ENCODE measurements at regions not wholly inside any gene's neighbourhood (a gene's known extent, or its start where the extent isn't known, plus 50 kb on each side); places are given as distances from the start of the nearest gene placed in this dataset.

- Histone ChIP-seq H3K36me3 (ENCODE audit: insufficient read depth, low read length) (no peaks in the 10 kb centered on the region), H3K27me3 (ENCODE audit: insufficient read depth, low read length) (no peaks in the 10 kb centered on the region), H4K20me1 (ENCODE audit: insufficient read depth, low read length) (no peaks in the 10 kb centered on the region), H3K9me3 (ENCODE audit: low read length) (no peaks in the 10 kb centered on the region), H3K9ac (ENCODE audit: low read length) (no peak overlapping the region), H3K4me3 (ENCODE audit: low read depth, low read length, poor library complexity, severe bottlenecking) (no peak overlapping the region), H3K9me2 (ENCODE audit: low read depth, low read length) (no peaks in the 10 kb centered on the region), H3F3A (ENCODE audit: insufficient read depth, low read length) (no peaks in the 10 kb centered on the region), H2AFZ (ENCODE audit: low read length) (no peak overlapping the region), H3K27ac (ENCODE audit: low read depth, low read length, poor library complexity, severe bottlenecking) (no peak overlapping the region), H3K79me2 (ENCODE audit: insufficient read depth, low read length) (no peaks in the 10 kb centered on the region), H3K4me1 (ENCODE audit: insufficient read depth, low read length, severe bottlenecking) (no peaks in the 10 kb centered on the region), H3K4me2 (ENCODE audit: low read length) (no peak overlapping the region)
- no peak for TF ChIP-seq EZH2 (IDR thresholded peaks at IDR 0.05; ENCODE audit: borderline replicate concordance, low read length)
- no peak for TF ChIP-seq CTCF (IDR thresholded peaks at IDR 0.05; ENCODE audit: low read length)
Observed at GRCh38 chr12:115297445-115297844, 613.5 kb upstream of the TBX3 start.

DNA sequence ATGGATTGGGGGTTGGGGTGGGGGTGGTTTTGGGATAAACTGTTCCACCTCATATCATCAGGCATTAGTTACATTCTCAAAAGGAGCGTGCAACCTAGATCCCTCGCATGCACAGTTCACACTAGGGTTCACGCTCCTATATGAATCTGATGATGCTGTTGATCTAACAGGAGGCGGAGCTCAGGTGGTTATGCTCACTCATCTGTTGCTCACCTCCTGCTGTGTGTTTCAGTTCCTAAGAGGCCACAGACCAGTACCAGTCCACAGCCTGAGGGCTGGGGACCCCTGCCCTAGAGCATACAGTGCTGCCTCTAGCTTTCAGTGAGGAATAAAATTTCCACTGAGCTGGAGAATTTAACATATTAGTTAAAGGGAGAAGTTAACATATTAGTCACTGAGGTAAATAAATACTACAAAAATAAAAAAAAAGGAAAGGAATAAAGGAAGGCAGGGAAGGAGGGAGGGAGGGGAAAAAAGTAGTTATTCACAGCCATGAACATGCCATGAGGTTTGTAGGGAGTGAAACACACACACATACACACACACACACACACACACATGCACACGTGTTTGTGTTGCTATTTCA, 612.7 kb upstream of the TBX3 start:
- Histone ChIP-seq H3K9me2 (ENCODE audit: low read depth, low read length) (no peaks in the 10 kb centered on the region), H3K27me3 (ENCODE audit: insufficient read depth, low read length) (no peaks in the 10 kb centered on the region), H3K9ac (ENCODE audit: low read length) (no peak overlapping the region), H2AFZ (ENCODE audit: low read length) (no peak overlapping the region), H3K36me3 (ENCODE audit: insufficient read depth, low read length) (no peaks in the 10 kb centered on the region), H3F3A (ENCODE audit: insufficient read depth, low read length) (no peaks in the 10 kb centered on the region), H3K9me3 (ENCODE audit: low read length) (no peaks in the 10 kb centered on the region), H3K27ac (ENCODE audit: low read depth, low read length, poor library complexity, severe bottlenecking) (no peak overlapping the region), H3K4me3 (ENCODE audit: low read depth, low read length, poor library complexity, severe bottlenecking) (no peak overlapping the region), H3K79me2 (ENCODE audit: insufficient read depth, low read length) (no peaks in the 10 kb centered on the region), H3K4me2 (ENCODE audit: low read length) (no peak overlapping the region), H4K20me1 (ENCODE audit: insufficient read depth, low read length) (no peaks in the 10 kb centered on the region), H3K4me1 (ENCODE audit: insufficient read depth, low read length, severe bottlenecking) (no peaks in the 10 kb centered on the region)
- TF ChIP-seq EZH2 (IDR thresholded peaks at IDR 0.05; ENCODE audit: borderline replicate concordance, low read length) (no peak), CTCF (IDR thresholded peaks at IDR 0.05; ENCODE audit: low read length) (no peak)

DNA sequence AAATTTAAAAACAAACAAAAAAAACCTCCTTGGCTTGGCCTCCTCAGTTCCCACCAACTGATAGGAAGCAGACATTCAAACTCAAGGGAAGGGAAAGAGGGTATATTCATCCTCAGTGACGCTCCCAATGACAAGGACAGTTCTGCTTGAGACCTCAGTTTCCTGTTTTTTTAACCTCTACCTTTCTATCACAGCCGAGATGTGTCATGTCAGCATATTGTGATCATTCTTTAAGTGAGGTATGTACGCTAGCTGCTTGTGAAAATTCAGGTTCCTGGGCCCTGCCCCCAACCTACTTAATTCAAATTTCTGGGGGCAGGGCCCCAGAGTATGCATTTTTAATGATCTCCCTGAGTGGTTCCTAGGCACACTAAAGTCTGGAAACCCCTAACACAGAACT, 611.9 kb upstream of the TBX3 start:
- H2AFZ ChIP-seq (ENCODE audit: low read length), result no peak overlapping the region
- H3K4me3 ChIP-seq (ENCODE audit: low read depth, low read length, poor library complexity, severe bottlenecking), result no peak overlapping the region
- H3K36me3 ChIP-seq (ENCODE audit: insufficient read depth, low read length), result no peaks in the 10 kb centered on the region
- H3K9me2 ChIP-seq (ENCODE audit: low read depth, low read length), result no peaks in the 10 kb centered on the region
- no peak overlapping the region for H3K9ac ChIP-seq (ENCODE audit: low read length)
- no peak overlapping the region for H3K4me2 ChIP-seq (ENCODE audit: low read length)
- no peaks in the 10 kb centered on the region for H3K4me1 ChIP-seq (ENCODE audit: insufficient read depth, low read length, severe bottlenecking)
- no peak for TF ChIP-seq CTCF (IDR thresholded peaks at IDR 0.05; ENCODE audit: low read length)
- no peak for TF ChIP-seq EZH2 (IDR thresholded peaks at IDR 0.05; ENCODE audit: borderline replicate concordance, low read length)
- no peaks in the 10 kb centered on the region for H3K9me3 ChIP-seq (ENCODE audit: low read length)
- H4K20me1 ChIP-seq (ENCODE audit: insufficient read depth, low read length), result no peaks in the 10 kb centered on the region
- no peaks in the 10 kb centered on the region for H3F3A ChIP-seq (ENCODE audit: insufficient read depth, low read length)
- H3K27ac ChIP-seq (ENCODE audit: low read depth, low read length, poor library complexity, severe bottlenecking), result no peak overlapping the region
- H3K27me3 ChIP-seq (ENCODE audit: insufficient read depth, low read length), result no peaks in the 10 kb centered on the region
- H3K79me2 ChIP-seq (ENCODE audit: insufficient read depth, low read length), result no peaks in the 10 kb centered on the region

Data from OCI-LY1 (cell line).